ENCODE measurements at regions not wholly inside any gene's neighbourhood (a gene's known extent, or its start where the extent isn't known, plus 50 kb on each side); places are given as distances from the start of the nearest gene placed in this dataset.

GRCh38 chr7:16205466-16205865, 215.9 kb downstream of the CRPPA start:
- TF ChIP-seq CTCF (IDR thresholded peaks at IDR 0.05; ENCODE audit: insufficient read depth, low read length, missing control alignments) = no peak
- DNase-seq (ENCODE audit: low read depth, low spot score) = no peak
- POLR2A ChIA-PET = no interaction called here

GRCh38 chr7:16204953-16205352, 216.4 kb downstream of the CRPPA start:
- POLR2A ChIA-PET = no interaction called here

More at GRCh38 chr7:16205466-16205865, 215.9 kb downstream of the CRPPA start:
- CTCF ChIA-PET = no interaction called here
- H3K4me3 ChIP-seq (ENCODE audit: low read depth, low read length) = no peak overlapping the region

GRCh38 chr7:16203065-16203464, 218.3 kb downstream of the CRPPA start:
- H3K4me3 ChIP-seq (ENCODE audit: low read depth, low read length) = no peak overlapping the region
- POLR2A ChIA-PET = no interaction called here
- CTCF ChIA-PET = no interaction called here
- no peak for DNase-seq (ENCODE audit: low read depth, low spot score)
- TF ChIP-seq CTCF (IDR thresholded peaks at IDR 0.05; ENCODE audit: insufficient read depth, low read length, missing control alignments) = no peak

More at GRCh38 chr7:16204953-16205352, 216.4 kb downstream of the CRPPA start:
- DNase-seq (ENCODE audit: low read depth, low spot score) = no peak
- H3K4me3 ChIP-seq (ENCODE audit: low read depth, low read length) = no peak overlapping the region
- CTCF ChIA-PET = no interaction called here
- no peak for TF ChIP-seq CTCF (IDR thresholded peaks at IDR 0.05; ENCODE audit: insufficient read depth, low read length, missing control alignments)

GRCh38 chr7:16202303-16202702, 219.0 kb downstream of the CRPPA start:
- ChIA-PET CTCF (no interaction called here), POLR2A (no interaction called here)
- no peak overlapping the region for H3K4me3 ChIP-seq (ENCODE audit: low read depth, low read length)
- TF ChIP-seq CTCF (IDR thresholded peaks at IDR 0.05; ENCODE audit: insufficient read depth, low read length, missing control alignments) = no peak
- DNase-seq (ENCODE audit: low read depth, low spot score) = no peak

GRCh38 chr7:16200591-16200990, 220.7 kb downstream of the CRPPA start:
- H3K4me3 ChIP-seq (ENCODE audit: low read depth, low read length) = no peak overlapping the region
- no peak for DNase-seq (ENCODE audit: low read depth, low spot score)
- ChIA-PET CTCF (no interaction called here), POLR2A (no interaction called here)
- no peak for TF ChIP-seq CTCF (IDR thresholded peaks at IDR 0.05; ENCODE audit: insufficient read depth, low read length, missing control alignments)

GRCh38 chr7:16193631-16194030, 227.7 kb downstream of the CRPPA start:
- CTCF ChIA-PET = no interaction called here
- no peak overlapping the region for H3K4me3 ChIP-seq (ENCODE audit: low read depth, low read length)
- no peak for TF ChIP-seq CTCF (IDR thresholded peaks at IDR 0.05; ENCODE audit: insufficient read depth, low read length, missing control alignments)
- no peak for DNase-seq (ENCODE audit: low read depth, low spot score)
- POLR2A ChIA-PET = no interaction called here
